SK-N-SH (cell line): ENCODE measurements at regions not wholly inside any gene's neighbourhood (a gene's known extent, or its start where the extent isn't known, plus 50 kb on each side); places are given as distances from the start of the nearest gene placed in this dataset.

Experiments
- CTCF ChIA-PET: fragments of 300-600, 350-600 bp; formaldehyde crosslinking; extraction: SDS; loops from one replicate; lab custom pipeline; 2021; lab: Yijun Ruan, JAX
- POLR2A ChIA-PET: fragments of 350-600 bp; sonication (Branson Sonifier 250); formaldehyde crosslinking; extraction: SDS; loops from one replicate; lab custom pipeline; 2020; ENCODE audit warnings: antibody characterized with exemption, inconsistent platforms; lab: Yijun Ruan, JAX
- DNase-seq: peaks from one replicate; pipeline ENCODE4 v3.0.0; 2012
- H2AFZ ChIP-seq: fragments of 200-600 bp; sonication (generic); 2 replicates; pipeline ENCODE4 v1.8.1; 2016; ENCODE audit warnings: antibody characterized with exemption, mild to moderate bottlenecking, low read depth
- H3F3A ChIP-seq: fragments of 200-600 bp; sonication (generic); replicated peaks from 2 replicates; pipeline ENCODE3; 2016; ENCODE audit warnings: antibody characterized with exemption, mild to moderate bottlenecking; ENCODE audit not compliant: insufficient read depth
- H3K27ac ChIP-seq, 2 experiments: fragments of 200-500 bp in 1 of 2; fragments of 200-600 bp in 1 of 2; sonication (Bioruptor generic) in 1 of 2; sonication (generic), shearing (Covaris generic) in 1 of 2; 2 replicates each; pipeline versions ENCODE4 v1.5.1 to v1.6.1; 2014 to 2016; ENCODE audit warnings: low read depth in 2 of 2, inconsistent platforms in 1 of 2, low read length in 1 of 2, mild to moderate bottlenecking in 1 of 2, mixed read lengths in 1 of 2
- H3K27me3 ChIP-seq: fragments of 200-600 bp; sonication (generic), shearing (Covaris generic); 2 replicates; pipeline ENCODE4 v1.6.1; 2016; ENCODE audit warnings: mixed run types; ENCODE audit not compliant: insufficient read depth
- H3K36me3 ChIP-seq, 2 experiments: fragments of 200-500 bp in 1 of 2; fragments of 200-600 bp in 1 of 2; sonication (Bioruptor generic) in 1 of 2; sonication (generic) in 1 of 2; replicated peaks in 1 of 2; 2 replicates each; pipeline versions ENCODE3 to v1.5.1; 2014 to 2016; ENCODE audit warnings: low read length in 1 of 2, mild to moderate bottlenecking in 1 of 2; ENCODE audit not compliant: insufficient read depth in 2 of 2, control insufficient read depth in 1 of 2
- H3K4me1 ChIP-seq, 2 experiments: fragments of 200-500 bp in 1 of 2; fragments of 200-600 bp in 1 of 2; sonication (Bioruptor generic) in 1 of 2; sonication (generic), shearing (Covaris generic) in 1 of 2; 2 replicates each; pipeline versions ENCODE4 v1.5.1 to v1.6.1; 2014 to 2016; ENCODE audit warnings: low read depth in 1 of 2, low read length in 1 of 2, mixed run types in 1 of 2; ENCODE audit not compliant: insufficient read depth in 2 of 2, control insufficient read depth in 1 of 2
- H3K4me2 ChIP-seq: fragments of 200-600 bp; sonication (generic), shearing (Covaris generic); 2 replicates; pipeline ENCODE4 v1.6.1; 2017; ENCODE audit warnings: mixed run types
- H3K4me3 ChIP-seq, 2 experiments: fragments of 200-500 bp in 1 of 2; fragments of 200-600 bp in 1 of 2; sonication (Bioruptor generic) in 1 of 2; sonication (generic), shearing (Covaris generic) in 1 of 2; 2 replicates each; pipeline versions ENCODE4 v1.5.1 to v1.8.1; 2014 to 2016; ENCODE audit warnings: low read depth in 2 of 2, inconsistent platforms in 1 of 2, low read length in 1 of 2, mild to moderate bottlenecking in 1 of 2, mixed read lengths in 1 of 2, moderate library complexity in 1 of 2
- H3K79me2 ChIP-seq: fragments of 200-600 bp; sonication (generic); 2 replicates; pipeline ENCODE4 v1.8.1; 2017; ENCODE audit warnings: mild to moderate bottlenecking; ENCODE audit not compliant: insufficient read depth
- H3K9ac ChIP-seq: fragments of 200-600 bp; sonication (generic); 2 replicates; pipeline ENCODE4 v1.6.1; 2017; ENCODE audit warnings: mixed run types
- H3K9me2 ChIP-seq: fragments of 200-600 bp; sonication (generic); 2 replicates; pipeline ENCODE4 v1.6.1; 2017; ENCODE audit warnings: mixed run types
- H3K9me3 ChIP-seq: fragments of 200-600 bp; sonication (generic); 2 replicates; pipeline ENCODE4 v1.6.1; 2017; ENCODE audit warnings: mixed run types, mild to moderate bottlenecking, moderate library complexity
- H4K20me1 ChIP-seq: fragments of 200-600 bp; sonication (generic); 2 replicates; pipeline ENCODE4 v1.6.1; 2017; ENCODE audit warnings: mild to moderate bottlenecking, mixed run types; ENCODE audit not compliant: insufficient read depth
- CHD2 ChIP-seq: fragments of 150-350 bp; IDR thresholded peaks from 2 replicates; pipeline ENCODE4 v1.6.1; 2018; ENCODE audit warnings: low read length; ENCODE audit not compliant: partially characterized antibody
- EZH2phosphoT487 ChIP-seq: fragments of 200-600 bp; sonication (generic); IDR thresholded peaks from 2 replicates; pipeline ENCODE4 v1.6.1; 2017; ENCODE audit warnings: low read depth, mixed run types, mild to moderate bottlenecking, antibody characterized with exemption, moderate library complexity, borderline replicate concordance
- FOXJ3 ChIP-seq: sonication (generic); formaldehyde crosslinking; IDR thresholded peaks from 2 replicates; pipeline ENCODE4 v1.5.1; 2020; ENCODE audit warnings: mild to moderate bottlenecking, missing genetic modification reagents
- FOXM1 ChIP-seq: IDR thresholded peaks from 2 replicates; pipeline ENCODE4 v1.4.0; 2012; ENCODE audit warnings: low read depth, mild to moderate bottlenecking
- GABPA ChIP-seq: IDR thresholded peaks from 2 replicates; pipeline ENCODE4 v1.4.0; 2012; ENCODE audit warnings: low read depth, mild to moderate bottlenecking
- GATA2 ChIP-seq: sonication (generic); formaldehyde crosslinking; IDR thresholded peaks from 2 replicates; pipeline ENCODE4 v1.5.0; 2020; ENCODE audit warnings: mild to moderate bottlenecking, missing genetic modification reagents
- JUND ChIP-seq: IDR thresholded peaks from 2 replicates; pipeline ENCODE4 v1.4.0; 2012
- NFIC ChIP-seq: IDR thresholded peaks from 2 replicates; pipeline ENCODE4 v1.4.0; 2012; ENCODE audit warnings: borderline replicate concordance
- NRF1 ChIP-seq: IDR thresholded peaks from 2 replicates; pipeline ENCODE4 v1.6.1; 2012; ENCODE audit warnings: low read depth, mild to moderate bottlenecking, low read length
- RXRA ChIP-seq: IDR thresholded peaks from 2 replicates; pipeline ENCODE4 v1.4.0; 2012; ENCODE audit warnings: low read depth, mild to moderate bottlenecking, borderline replicate concordance
- SIN3A ChIP-seq: IDR thresholded peaks from 2 replicates; pipeline ENCODE4 v1.6.1; 2012; ENCODE audit warnings: low read depth, mild to moderate bottlenecking, low read length, moderate library complexity, borderline replicate concordance
- TCF12 ChIP-seq: IDR thresholded peaks from 2 replicates; pipeline ENCODE4 v1.4.0; 2012
- TEAD4 ChIP-seq: IDR thresholded peaks from 2 replicates; pipeline ENCODE4 v1.4.0; 2012; ENCODE audit warnings: mild to moderate bottlenecking, borderline replicate concordance; ENCODE audit not compliant: insufficient read depth
- WGBS: methylation state at CpG from one replicate; pipeline ENCODE4 v1.1.6; 2017; ENCODE audit warnings: low lambda C conversion rate; 5-methylcytosine and 5-hydroxymethylcytosine counted together
- TF ChIP-seq, protein P1 (sequence below): IDR thresholded peaks from 2 replicates; pipeline ENCODE4; 2012
- TF ChIP-seq, protein P2 (sequence below): fragments of 200-600 bp; sonication (generic); IDR thresholded peaks from 2 replicates; pipeline ENCODE4 v1.6.1; 2017; ENCODE audit warnings: antibody characterized with exemption, mild to moderate bottlenecking, moderate library complexity
- TF ChIP-seq, protein P3 (sequence below): IDR thresholded peaks from 2 replicates; pipeline ENCODE4 v1.4.0; 2012; ENCODE audit warnings: low read depth
- TF ChIP-seq, protein P4 (sequence below): IDR thresholded peaks from 2 replicates; pipeline ENCODE4 v1.6.1; 2012; ENCODE audit warnings: mild to moderate bottlenecking, low read depth, low read length, moderate library complexity
- TF ChIP-seq, protein P5 (sequence below): fragments of 150-350 bp; IDR thresholded peaks from 2 replicates; pipeline ENCODE4 v1.6.1; 2017; ENCODE audit warnings: antibody characterized with exemption, low read length, low read depth, borderline replicate concordance

DNA sequence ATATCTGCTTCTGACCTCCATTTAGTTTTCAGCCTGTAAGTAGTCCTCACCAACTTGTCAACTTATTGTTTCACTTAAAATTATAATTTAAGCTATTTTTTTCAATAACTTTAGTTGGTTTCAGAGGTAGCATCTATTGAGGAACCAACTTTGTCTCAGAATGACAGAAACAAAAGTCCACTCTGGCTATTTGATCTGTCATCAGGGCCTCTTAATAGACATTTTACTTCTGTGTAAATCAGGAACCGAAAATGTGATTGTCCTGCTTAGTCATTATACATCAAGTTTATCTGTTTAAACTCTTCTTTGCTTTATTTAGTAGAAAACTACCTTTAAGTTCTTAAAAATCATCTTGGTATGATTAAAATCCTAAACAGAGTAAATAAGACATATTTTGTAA, 820.8 kb upstream of the EDIL3 start (continued):
- TF ChIP-seq CHD2 (no peak), RXRA (no peak), FOXM1 (no peak)

DNA sequence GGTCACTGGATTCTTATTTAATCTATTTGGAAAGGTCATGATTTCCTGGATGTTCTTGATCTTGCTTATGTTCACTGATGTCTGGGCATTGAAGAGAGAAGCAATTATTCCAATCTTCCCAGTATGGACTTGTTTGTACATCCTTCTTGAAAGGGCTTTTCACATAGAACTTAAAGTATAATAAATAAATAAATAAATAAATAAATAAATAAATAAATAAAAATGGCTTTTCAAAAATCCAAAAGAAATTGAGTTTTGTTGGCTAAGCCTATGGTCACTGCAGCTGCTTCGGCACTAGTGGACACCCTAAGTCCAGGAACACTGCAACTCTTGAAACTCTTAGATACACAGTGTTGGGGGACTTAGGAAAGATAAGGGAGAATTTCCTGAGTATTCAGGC, 840.7 kb upstream of the EDIL3 start:
- no peaks in the 10 kb centered on the region for H3F3A ChIP-seq
- H3K9ac ChIP-seq, result no peak overlapping the region
- 4% methylated on average over 1 of the region's 1 CpG for WGBS
- H3K4me3 ChIP-seq, result no peak overlapping the region
- no peaks in the 10 kb centered on the region for H3K36me3 ChIP-seq
- H3K27ac ChIP-seq, result no peak overlapping the region
- DNase-seq, result no peak
- no peaks in the 10 kb centered on the region for H3K9me3 ChIP-seq
- H2AFZ ChIP-seq, result no peak overlapping the region
- no peaks in the 10 kb centered on the region for H3K9me2 ChIP-seq
- CTCF ChIA-PET, result no interaction called here
- no peaks in the 10 kb centered on the region for H3K4me1 ChIP-seq
- H4K20me1 ChIP-seq, result no peaks in the 10 kb centered on the region
- no peaks in the 10 kb centered on the region for H3K27me3 ChIP-seq
- TF ChIP-seq NRF1 (no peak), JUND (no peak), TEAD4 (no peak), SIN3A (no peak), RXRA (no peak), GATA2 (CRISPR knock-in tag) (no peak), NFIC (no peak), GABPA (no peak), FOXJ3 (CRISPR knock-in tag) (no peak), EZH2phosphoT487 (no peak), TCF12 (no peak), CHD2 (no peak)
- TF ChIP-seq, protein P1, sequence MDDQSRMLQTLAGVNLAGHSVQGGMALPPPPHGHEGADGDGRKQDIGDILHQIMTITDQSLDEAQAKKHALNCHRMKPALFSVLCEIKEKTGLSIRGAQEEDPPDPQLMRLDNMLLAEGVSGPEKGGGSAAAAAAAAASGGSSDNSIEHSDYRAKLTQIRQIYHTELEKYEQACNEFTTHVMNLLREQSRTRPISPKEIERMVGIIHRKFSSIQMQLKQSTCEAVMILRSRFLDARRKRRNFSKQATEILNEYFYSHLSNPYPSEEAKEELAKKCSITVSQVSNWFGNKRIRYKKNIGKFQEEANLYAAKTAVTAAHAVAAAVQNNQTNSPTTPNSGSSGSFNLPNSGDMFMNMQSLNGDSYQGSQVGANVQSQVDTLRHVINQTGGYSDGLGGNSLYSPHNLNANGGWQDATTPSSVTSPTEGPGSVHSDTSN, result no peak
- TF ChIP-seq, protein P2, sequence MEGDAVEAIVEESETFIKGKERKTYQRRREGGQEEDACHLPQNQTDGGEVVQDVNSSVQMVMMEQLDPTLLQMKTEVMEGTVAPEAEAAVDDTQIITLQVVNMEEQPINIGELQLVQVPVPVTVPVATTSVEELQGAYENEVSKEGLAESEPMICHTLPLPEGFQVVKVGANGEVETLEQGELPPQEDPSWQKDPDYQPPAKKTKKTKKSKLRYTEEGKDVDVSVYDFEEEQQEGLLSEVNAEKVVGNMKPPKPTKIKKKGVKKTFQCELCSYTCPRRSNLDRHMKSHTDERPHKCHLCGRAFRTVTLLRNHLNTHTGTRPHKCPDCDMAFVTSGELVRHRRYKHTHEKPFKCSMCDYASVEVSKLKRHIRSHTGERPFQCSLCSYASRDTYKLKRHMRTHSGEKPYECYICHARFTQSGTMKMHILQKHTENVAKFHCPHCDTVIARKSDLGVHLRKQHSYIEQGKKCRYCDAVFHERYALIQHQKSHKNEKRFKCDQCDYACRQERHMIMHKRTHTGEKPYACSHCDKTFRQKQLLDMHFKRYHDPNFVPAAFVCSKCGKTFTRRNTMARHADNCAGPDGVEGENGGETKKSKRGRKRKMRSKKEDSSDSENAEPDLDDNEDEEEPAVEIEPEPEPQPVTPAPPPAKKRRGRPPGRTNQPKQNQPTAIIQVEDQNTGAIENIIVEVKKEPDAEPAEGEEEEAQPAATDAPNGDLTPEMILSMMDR, result no peak
- TF ChIP-seq, protein P3, sequence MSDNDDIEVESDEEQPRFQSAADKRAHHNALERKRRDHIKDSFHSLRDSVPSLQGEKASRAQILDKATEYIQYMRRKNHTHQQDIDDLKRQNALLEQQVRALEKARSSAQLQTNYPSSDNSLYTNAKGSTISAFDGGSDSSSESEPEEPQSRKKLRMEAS, result no peak
- TF ChIP-seq, protein P4, sequence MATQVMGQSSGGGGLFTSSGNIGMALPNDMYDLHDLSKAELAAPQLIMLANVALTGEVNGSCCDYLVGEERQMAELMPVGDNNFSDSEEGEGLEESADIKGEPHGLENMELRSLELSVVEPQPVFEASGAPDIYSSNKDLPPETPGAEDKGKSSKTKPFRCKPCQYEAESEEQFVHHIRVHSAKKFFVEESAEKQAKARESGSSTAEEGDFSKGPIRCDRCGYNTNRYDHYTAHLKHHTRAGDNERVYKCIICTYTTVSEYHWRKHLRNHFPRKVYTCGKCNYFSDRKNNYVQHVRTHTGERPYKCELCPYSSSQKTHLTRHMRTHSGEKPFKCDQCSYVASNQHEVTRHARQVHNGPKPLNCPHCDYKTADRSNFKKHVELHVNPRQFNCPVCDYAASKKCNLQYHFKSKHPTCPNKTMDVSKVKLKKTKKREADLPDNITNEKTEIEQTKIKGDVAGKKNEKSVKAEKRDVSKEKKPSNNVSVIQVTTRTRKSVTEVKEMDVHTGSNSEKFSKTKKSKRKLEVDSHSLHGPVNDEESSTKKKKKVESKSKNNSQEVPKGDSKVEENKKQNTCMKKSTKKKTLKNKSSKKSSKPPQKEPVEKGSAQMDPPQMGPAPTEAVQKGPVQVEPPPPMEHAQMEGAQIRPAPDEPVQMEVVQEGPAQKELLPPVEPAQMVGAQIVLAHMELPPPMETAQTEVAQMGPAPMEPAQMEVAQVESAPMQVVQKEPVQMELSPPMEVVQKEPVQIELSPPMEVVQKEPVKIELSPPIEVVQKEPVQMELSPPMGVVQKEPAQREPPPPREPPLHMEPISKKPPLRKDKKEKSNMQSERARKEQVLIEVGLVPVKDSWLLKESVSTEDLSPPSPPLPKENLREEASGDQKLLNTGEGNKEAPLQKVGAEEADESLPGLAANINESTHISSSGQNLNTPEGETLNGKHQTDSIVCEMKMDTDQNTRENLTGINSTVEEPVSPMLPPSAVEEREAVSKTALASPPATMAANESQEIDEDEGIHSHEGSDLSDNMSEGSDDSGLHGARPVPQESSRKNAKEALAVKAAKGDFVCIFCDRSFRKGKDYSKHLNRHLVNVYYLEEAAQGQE, result no peak
- TF ChIP-seq, protein P5, sequence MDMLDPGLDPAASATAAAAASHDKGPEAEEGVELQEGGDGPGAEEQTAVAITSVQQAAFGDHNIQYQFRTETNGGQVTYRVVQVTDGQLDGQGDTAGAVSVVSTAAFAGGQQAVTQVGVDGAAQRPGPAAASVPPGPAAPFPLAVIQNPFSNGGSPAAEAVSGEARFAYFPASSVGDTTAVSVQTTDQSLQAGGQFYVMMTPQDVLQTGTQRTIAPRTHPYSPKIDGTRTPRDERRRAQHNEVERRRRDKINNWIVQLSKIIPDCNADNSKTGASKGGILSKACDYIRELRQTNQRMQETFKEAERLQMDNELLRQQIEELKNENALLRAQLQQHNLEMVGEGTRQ, result no peak
- no peaks in the 10 kb centered on the region for H3K79me2 ChIP-seq
- H3K4me2 ChIP-seq, result no peak overlapping the region
- POLR2A ChIA-PET, result no interaction called here
